B cell (primary cell): ENCODE measurements at regions not wholly inside any gene's neighbourhood (a gene's known extent, or its start where the extent isn't known, plus 50 kb on each side); places are given as distances from the start of the nearest gene placed in this dataset.

Experiments
- ATAC-seq: fragments of 200-7000 bp; cut with Tn5 transposase; one replicate; pipeline ENCODE4 v1.10.0; 2021; ENCODE audit warnings: low read depth, mild to moderate bottlenecking, moderate number of reproducible peaks, moderate library complexity
- CTCF ChIA-PET: fragments of 350-600 bp; sonication (Branson Sonifier 250); formaldehyde crosslinking; loops from one replicate; lab custom pipeline; 2021; ENCODE audit warnings: antibody characterized with exemption, inconsistent platforms; lab: Charles Lee
- POLR2A ChIA-PET: fragments of 350-600 bp; sonication (Branson Sonifier 250); formaldehyde crosslinking; loops from one replicate; lab custom pipeline; 2021; ENCODE audit warnings: antibody characterized with exemption; lab: Charles Lee
- DNase-seq: peaks from one replicate; pipeline ENCODE4 v3.0.0; 2013
- H2AFZ ChIP-seq: 2 replicates; pipeline ENCODE4 v1.6.1; 2012; ENCODE audit warnings: mild to moderate bottlenecking, low read depth, low read length; ENCODE audit not compliant: insufficient read depth, poor library complexity, severe bottlenecking
- H3K27ac ChIP-seq, 2 donors: 1 replicate in 1 of 2; 2 replicates in 1 of 2; pipeline ENCODE4 v1.5.1; 2012 to 2013; ENCODE audit warnings: low read length in 2 of 2, mild to moderate bottlenecking in 2 of 2, moderate library complexity in 1 of 2
- H3K27me3 ChIP-seq, 4 experiments: fragments of 200-600 bp in 1 of 4; sonication (generic) in 1 of 4; replicated peaks in 1 of 4; 1 replicate in 2 of 4; 2 replicates in 2 of 4; pipeline versions ENCODE4 v1.6.1 to v1.7.0; 2013 to 2016; ENCODE audit warnings: low read length in 3 of 4, mild to moderate bottlenecking in 2 of 4, mixed read lengths in 1 of 4, moderate library complexity in 1 of 4; ENCODE audit not compliant: insufficient read depth in 4 of 4, control insufficient read depth in 3 of 4; ENCODE audit errors: control extremely low read depth in 1 of 4
- H3K36me3 ChIP-seq, 2 experiments: replicated peaks in 1 of 2; 1 replicate in 1 of 2; 2 replicates in 1 of 2; pipeline versions ENCODE4 v1.6.1 to v1.7.1; 2013; ENCODE audit warnings: low read length in 1 of 2; ENCODE audit not compliant: insufficient read depth in 2 of 2, control insufficient read depth in 1 of 2; ENCODE audit errors: control extremely low read depth in 1 of 2, extremely low read depth in 1 of 2
- H3K4me1 ChIP-seq, 2 donors: fragments of 200-600 bp in 1 of 2; sonication (generic) in 1 of 2; 1 replicate in 1 of 2; 2 replicates in 1 of 2; pipeline versions ENCODE4 v1.5.1 to v1.6.1; 2013 to 2017; ENCODE audit warnings: low read length in 2 of 2; ENCODE audit not compliant: control insufficient read depth in 2 of 2, insufficient read depth in 2 of 2
- H3K4me2 ChIP-seq: replicated peaks from 2 replicates; pipeline ENCODE3; 2012; ENCODE audit warnings: mild to moderate bottlenecking, low read depth, low read length; ENCODE audit not compliant: poor library complexity, severe bottlenecking
- H3K4me3 ChIP-seq, 5 experiments: fragments of 200-600 bp in 1 of 5; sonication (generic) in 1 of 5; 1 replicate in 3 of 5; 2 replicates in 2 of 5; pipeline versions ENCODE4 v1.5.1 to v1.7.0; 2011 to 2016; ENCODE audit warnings: low read length in 4 of 5, mild to moderate bottlenecking in 4 of 5, low read depth in 2 of 5, control low read depth in 1 of 5, moderate library complexity in 1 of 5; ENCODE audit not compliant: insufficient read depth in 1 of 5; ENCODE audit errors: control extremely low read depth in 1 of 5, extremely low read depth in 1 of 5
- H3K79me2 ChIP-seq: fragments of 200-600 bp; sonication (generic); one replicate; pipeline ENCODE4 v1.6.0; 2016; ENCODE audit warnings: low read length; ENCODE audit not compliant: control insufficient read depth, insufficient read depth
- H3K9ac ChIP-seq: fragments of 200-600 bp; sonication (generic); 2 replicates; pipeline ENCODE4 v1.6.1; 2017; ENCODE audit warnings: mild to moderate bottlenecking, low read length, moderate library complexity
- H3K9me3 ChIP-seq, 3 donors: one replicate each; pipeline versions ENCODE4 v1.6.1 to v1.7.1; 2013; ENCODE audit warnings: low read length in 2 of 3; ENCODE audit not compliant: control insufficient read depth in 2 of 3, insufficient read depth in 1 of 3; ENCODE audit errors: control extremely low read depth in 1 of 3
- H4K20me1 ChIP-seq: 2 replicates; pipeline ENCODE4 v1.6.0; 2012; ENCODE audit warnings: mild to moderate bottlenecking, low read length; ENCODE audit not compliant: insufficient read depth, control insufficient read depth, poor library complexity, severe bottlenecking
- H3K27ac Mint-ChIP-seq: one replicate; pipeline ENCODE4 v1.8.0; 2021; ENCODE audit warnings: mixed read lengths
- H3K27me3 Mint-ChIP-seq: one replicate; pipeline ENCODE4 v1.8.0; 2021; ENCODE audit warnings: mixed read lengths
- H3K4me1 Mint-ChIP-seq: one replicate; pipeline ENCODE4 v1.8.0; 2021; ENCODE audit warnings: mixed read lengths
- H3K4me3 Mint-ChIP-seq: one replicate; pipeline ENCODE4 v1.8.0; 2021; ENCODE audit warnings: mixed read lengths
- H3K9me3 Mint-ChIP-seq: one replicate; pipeline ENCODE4 v1.8.0; 2022; ENCODE audit warnings: mixed read lengths; ENCODE audit not compliant: insufficient read depth
- CTCF ChIP-seq: fragments of 200-600 bp; IDR thresholded peaks from one replicate; pipeline ENCODE4 v1.8.0; 2022; ENCODE audit warnings: antibody characterized with exemption, mild to moderate bottlenecking
- EZH2 ChIP-seq: IDR thresholded peaks from 2 replicates; pipeline ENCODE4 v1.6.1; 2012; ENCODE audit warnings: borderline replicate concordance, low read depth, mild to moderate bottlenecking, moderate library complexity, low read length; ENCODE audit not compliant: insufficient read depth, poor library complexity, severe bottlenecking
- WGBS: methylation state at CpG from one replicate; pipeline ENCODE4 v1.1.5; 2013; ENCODE audit warnings: missing lambda C conversion rate; ENCODE audit not compliant: insufficient coverage; 5-methylcytosine and 5-hydroxymethylcytosine counted together
- intact Hi-C: fragments of 100-400 bp; cut with micrococcal nuclease; formaldehyde crosslinking; loops from one replicate; pipeline ENCODE4 v1.10.0; 2022

GRCh38 chr11:37282367-37282766, 684.3 kb upstream of the RAG2 start:
- Histone ChIP-seq H3K4me1 (no peaks in the 10 kb centered on the region), H4K20me1 (no peaks in the 10 kb centered on the region), H3K4me3 (no peak overlapping the region), H3K27ac (no peak overlapping the region), H2AFZ (no peak overlapping the region), H3K9ac (no peak overlapping the region), H3K4me2 (no peak overlapping the region), H3K27me3 (no peaks in the 10 kb centered on the region), H3K79me2 (no peaks in the 10 kb centered on the region), H3K9me3 (peaks cover 0 to 1% (median 0%) of the 10 kb centered on the region in 3 donors), H3K36me3 (no peaks in the 10 kb centered on the region)
- DNase-seq, result no peak
- intact Hi-C loops, result no loop called here
- H3K27me3 Mint-ChIP-seq, result no peaks in the 10 kb centered on the region
- POLR2A ChIA-PET, result no interaction called here
- CTCF ChIA-PET, result no interaction called here
- no peaks in the 10 kb centered on the region for H3K9me3 Mint-ChIP-seq
- no peaks in the 10 kb centered on the region for H3K4me1 Mint-ChIP-seq
- ATAC-seq, result no peak
- no peak overlapping the region for H3K27ac Mint-ChIP-seq
- TF ChIP-seq EZH2, result no peak
- TF ChIP-seq CTCF, result no peak
- H3K4me3 Mint-ChIP-seq, result no peak overlapping the region

GRCh38 chr11:37280200-37280599, 682.2 kb upstream of the RAG2 start:
- no peak for TF ChIP-seq CTCF
- no peak for TF ChIP-seq EZH2
- Histone ChIP-seq H3K9ac (no peak overlapping the region), H3K4me1 (no peaks in the 10 kb centered on the region), H3K27me3 (no peaks in the 10 kb centered on the region), H3K9me3 (peaks cover 0 to 1% (median 0%) of the 10 kb centered on the region in 3 donors), H3K4me3 (no peak overlapping the region), H3K36me3 (no peaks in the 10 kb centered on the region), H3K79me2 (no peaks in the 10 kb centered on the region), H3K4me2 (no peak overlapping the region), H4K20me1 (no peaks in the 10 kb centered on the region), H2AFZ (no peak overlapping the region), H3K27ac (no peak overlapping the region)
- no CpG with 5 or more reads among the region's 2 CpGs for WGBS
- intact Hi-C loops, result no loop called here
- no peak for DNase-seq
- POLR2A ChIA-PET, result no interaction called here
- no peaks in the 10 kb centered on the region for H3K27me3 Mint-ChIP-seq
- no peak for ATAC-seq
- no peaks in the 10 kb centered on the region for H3K4me1 Mint-ChIP-seq
- no peaks in the 10 kb centered on the region for H3K9me3 Mint-ChIP-seq
- CTCF ChIA-PET, result no interaction called here
- H3K27ac Mint-ChIP-seq, result no peak overlapping the region
- no peak overlapping the region for H3K4me3 Mint-ChIP-seq
